Kidney (tissue), 13 donors: ENCODE measurements at regions not wholly inside any gene's neighbourhood (a gene's known extent, or its start where the extent isn't known, plus 50 kb on each side); places are given as distances from the start of the nearest gene placed in this dataset.

Experiments
- DNase-seq, 5 donors: peaks; one replicate each; pipeline ENCODE4 v3.0.0-alpha.2; 2013 to 2020
- FAIRE-seq: peaks from 2 replicates; lab custom pipeline; 2012; peaks lifted over from hg19 to GRCh38; lab: Jason Lieb, UNC
- H3K27ac ChIP-seq, 2 donors: one replicate each; pipeline ENCODE4 v1.7.0; 2013; ENCODE audit warnings: low read depth in 2 of 2, low read length in 2 of 2, inconsistent platforms in 1 of 2
- H3K27me3 ChIP-seq: one replicate; pipeline ENCODE4 v1.7.1; 2013; ENCODE audit warnings: low read length, inconsistent platforms; ENCODE audit not compliant: control insufficient read depth, insufficient read depth
- H3K36me3 ChIP-seq, 3 donors: one replicate each; pipeline versions ENCODE4 v1.7.0 to v1.7.1; 2013; ENCODE audit warnings: low read length in 3 of 3, control low read depth in 1 of 3, inconsistent platforms in 1 of 3; ENCODE audit not compliant: insufficient read depth in 3 of 3, control insufficient read depth in 2 of 3
- H3K4me1 ChIP-seq, 3 donors: one replicate each; pipeline versions ENCODE4 v1.7.0 to v1.7.1; 2013; ENCODE audit warnings: low read length in 3 of 3, inconsistent platforms in 1 of 3, low read depth in 1 of 3; ENCODE audit not compliant: control insufficient read depth in 2 of 3, insufficient read depth in 2 of 3
- H3K4me3 ChIP-seq, 3 donors: one replicate each; pipeline versions ENCODE4 v1.7.0 to v1.8.1; 2013; ENCODE audit warnings: low read length in 3 of 3, control low read depth in 1 of 3, inconsistent platforms in 1 of 3
- H3K9ac ChIP-seq, 3 donors: one replicate each; pipeline versions ENCODE4 v1.7.0 to v1.7.1; 2013; ENCODE audit warnings: low read length in 3 of 3, control low read depth in 1 of 3, inconsistent platforms in 1 of 3
- H3K9me3 ChIP-seq, 3 donors: one replicate each; pipeline versions ENCODE4 v1.7.0 to v1.7.1; 2013; ENCODE audit warnings: low read length in 3 of 3, control low read depth in 1 of 3, inconsistent platforms in 1 of 3; ENCODE audit not compliant: control insufficient read depth in 2 of 3, insufficient read depth in 1 of 3
- CTCF ChIP-seq: IDR thresholded peaks from 3 replicates; pipeline ENCODE4 v1.5.1; 2012; ENCODE audit warnings: mild to moderate bottlenecking, moderate library complexity, borderline replicate concordance; ENCODE audit not compliant: insufficient read depth; ENCODE audit errors: extremely low read depth
- intact Hi-C: fragments of 100-400 bp; cut with DNase I; formaldehyde crosslinking; loops from one replicate; pipeline ENCODE4 v1.11.1; 2022
- donor health status: control.
- donor health status: control.
- donor health status: control.
- donor health status: control.
- donor health status: control.
- donor health status: DM: yes; HTN: yes; CAD: no.
- donor health status: Normal renal cell carcinoma (clear cell type).

GRCh38 chr5:116905885-116906284 lies 331.3 kb upstream of the SEMA6A start:
- FAIRE-seq = no peak
- no peak for DNase-seq
- H3K36me3 ChIP-seq = no peaks in the 10 kb centered on the region
- no peaks in the 10 kb centered on the region for H3K4me1 ChIP-seq
- no peak overlapping the region for H3K4me3 ChIP-seq
- no peak for TF ChIP-seq CTCF
- H3K27ac ChIP-seq = no peak overlapping the region
- H3K9me3 ChIP-seq = no peaks in the 10 kb centered on the region
- no peak overlapping the region for H3K9ac ChIP-seq
- no peaks in the 10 kb centered on the region for H3K27me3 ChIP-seq
- intact Hi-C loops = no loop called here

- H3K27me3 ChIP-seq = no peaks in the 10 kb centered on the region
- H3K9ac ChIP-seq = no peak overlapping the region
- TF ChIP-seq CTCF = no peak
- no peak overlapping the region for H3K4me3 ChIP-seq
- intact Hi-C loops = no loop called here
- H3K4me1 ChIP-seq = no peaks in the 10 kb centered on the region
- H3K27ac ChIP-seq = no peak overlapping the region
- FAIRE-seq = no peak
- H3K9me3 ChIP-seq = no peaks in the 10 kb centered on the region
- no peaks in the 10 kb centered on the region for H3K36me3 ChIP-seq
- no peak for DNase-seq
Observed at GRCh38 chr5:116900793-116901192, 326.2 kb upstream of the SEMA6A start.

- Histone ChIP-seq H3K36me3 (no peaks in the 10 kb centered on the region), H3K27me3 (no peaks in the 10 kb centered on the region), H3K9me3 (no peaks in the 10 kb centered on the region), H3K27ac (no peak overlapping the region), H3K4me1 (no peaks in the 10 kb centered on the region), H3K9ac (no peak overlapping the region), H3K4me3 (no peak overlapping the region)
- TF ChIP-seq CTCF = no peak
- DNase-seq = no peak
- intact Hi-C loops = no loop called here
- no peak for FAIRE-seq
Observed at GRCh38 chr5:116898917-116899316, 324.3 kb upstream of the SEMA6A start.

- TF ChIP-seq CTCF = no peak
- no peak overlapping the region for H3K9ac ChIP-seq
- H3K36me3 ChIP-seq = no peaks in the 10 kb centered on the region
- no peak overlapping the region for H3K4me3 ChIP-seq
- no peaks in the 10 kb centered on the region for H3K4me1 ChIP-seq
- no peaks in the 10 kb centered on the region for H3K9me3 ChIP-seq
- no peak for FAIRE-seq
- H3K27me3 ChIP-seq = no peaks in the 10 kb centered on the region
- DNase-seq = no peak
- H3K27ac ChIP-seq = no peak overlapping the region
- intact Hi-C loops = no loop called here
Observed at GRCh38 chr5:116897291-116897690, 322.7 kb upstream of the SEMA6A start.
